Heart left ventricle (tissue), 16 donors: ENCODE measurements at regions not wholly inside any gene's neighbourhood (a gene's known extent, or its start where the extent isn't known, plus 50 kb on each side); places are given as distances from the start of the nearest gene placed in this dataset.
A peak's percentile ranks its signal among the peaks of the same experiment; 100 is the strongest.

Source experiments
- ATAC-seq, 4 donors: fragments of 200-7000 bp; cut with Tn5 transposase; one replicate each; pipeline ENCODE4 v1.9.1; 2020 to 2022; ENCODE audit warnings: moderate library complexity in 4 of 4, mild to moderate bottlenecking in 3 of 4, moderate number of reproducible peaks in 1 of 4
- DNase-seq, 5 donors: peaks; one replicate each; pipeline ENCODE4 v3.0.0-alpha.2; 2020
- H3K27ac ChIP-seq, 12 donors: fragments of 200-600 bp; sonication (generic) in 4 of 12; one replicate each; pipeline versions ENCODE4 v1.5.0 to v1.8.0; 2016 to 2022; ENCODE audit warnings: mild to moderate bottlenecking in 2 of 12
- H3K27me3 ChIP-seq, 9 donors: fragments of 200-600 bp; sonication (generic) in 2 of 9; one replicate each; pipeline versions ENCODE4 v1.5.1 to v1.8.0; 2016 to 2022; ENCODE audit warnings: mild to moderate bottlenecking in 3 of 9
- H3K36me3 ChIP-seq, 9 donors: fragments of 200-600 bp; sonication (generic) in 2 of 9; one replicate each; pipeline versions ENCODE4 v1.5.0 to v1.8.0; 2018 to 2022; ENCODE audit warnings: mild to moderate bottlenecking in 2 of 9
- H3K4me1 ChIP-seq, 12 donors: fragments of 200-600 bp; sonication (generic) in 4 of 12; one replicate each; pipeline versions ENCODE4 v1.5.0 to v1.8.0; 2016 to 2022; ENCODE audit warnings: mild to moderate bottlenecking in 3 of 12
- H3K4me3 ChIP-seq, 12 donors: fragments of 200-600 bp; sonication (generic) in 4 of 12; one replicate each; pipeline versions ENCODE4 v1.5.0 to v1.8.0; 2017 to 2022; ENCODE audit warnings: mild to moderate bottlenecking in 9 of 12, moderate library complexity in 4 of 12
- H3K9me3 ChIP-seq, 12 donors: fragments of 200-600 bp; sonication (generic) in 4 of 12; one replicate each; pipeline versions ENCODE4 v1.5.0 to v1.8.0; 2016 to 2022; ENCODE audit warnings: mild to moderate bottlenecking in 1 of 12
- CTCF ChIP-seq, 12 donors: fragments of 200-600 bp; sonication (generic) in 4 of 12; IDR thresholded peaks; one replicate each; pipeline versions ENCODE4 v1.5.0 to v1.8.0; 2018 to 2022; ENCODE audit warnings: antibody characterized with exemption in 12 of 12, mild to moderate bottlenecking in 5 of 12
- POLR2A ChIP-seq, 2 donors: fragments of 450-650 bp; IDR thresholded peaks; one replicate each; pipeline ENCODE4 v1.6.1; 2017; ENCODE audit warnings: antibody characterized with exemption in 2 of 2, mild to moderate bottlenecking in 2 of 2, moderate library complexity in 2 of 2
- WGBS, 4 donors: extraction: QIAGEN DNeasy Blood & Tissue Kit in 2 of 4; methylation state at CpG; one replicate each; pipeline versions ENCODE4 v1.1.5 to v1.1.7; 2013 to 2018; 5-methylcytosine and 5-hydroxymethylcytosine counted together
- intact Hi-C, 10 donors: fragments of 100-400 bp; cut with DNase I; formaldehyde crosslinking; loops; one replicate each; pipeline versions ENCODE4 v1.11.1 to v1.14.2; 2022
- donor health status: ischemic (EF 13 %, LVEDD 7.1; RV severe dilation, severe dysfunction).
- donor health status: healthy with polysubstance abuse.
- donor health status: DM: no; HTN: yes; CAD: no.
- donor health status: DM: no; HTN: no; CAD: no.
- donor health status: ischemic (EF 25% LVEDD 6.9; RV normal size, moderate dysfunction).
- donor health status: ischemic (EF 25% LVEDD 5.7; RV mildly dilated, moderate dysfunction).
- donor health status: healthy.
- donor health status: DM: yes; HTN: yes; CAD: no.
- donor health status: ischemic (EF 35%, LVEDD 5.7; RV mildly dilated, moderate dysfunction).
- donor health status: nonischemic (EF 11% LVEDD 7.7; RV severe dilation, severe dysfunction).
- donor health status: DM: yes; HTN: yes; CAD: no.
- donor health status: PGD.
- donor health status: ischemic (EF 29% LVEDD 5.4; RV normal size, mild dysfunction).
- donor health status: nonischemic (EF 23%, LVEDD 6.1; RV moderate dilation, normal function).

DNA sequence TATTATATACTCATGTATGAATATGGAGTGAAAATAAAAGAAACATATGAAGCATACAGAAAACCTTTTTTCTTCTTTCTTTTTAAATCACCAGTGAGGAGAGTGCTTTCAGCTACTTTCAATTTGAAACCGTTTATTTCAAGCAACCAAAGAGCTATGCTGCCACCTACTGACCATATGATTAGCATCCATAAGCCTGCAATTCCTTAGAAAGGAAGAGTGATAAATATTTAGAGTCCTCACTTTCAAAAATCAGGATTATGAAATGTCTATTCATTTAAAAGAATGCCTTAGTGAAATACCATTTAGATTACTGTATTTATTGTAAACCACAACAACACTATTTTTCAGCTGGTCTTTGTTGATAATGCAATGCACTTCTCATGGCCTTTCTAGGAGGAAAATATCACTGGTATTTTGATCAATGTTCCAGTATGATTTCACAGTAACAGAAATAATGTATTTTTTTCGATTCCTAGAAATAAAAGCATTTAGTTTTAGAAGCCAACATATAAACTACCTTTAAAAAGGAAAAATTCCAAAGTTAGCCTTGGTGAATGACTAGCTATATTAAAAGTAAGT is 667.6 kb downstream of the PCDH18 start:
- no peaks in the 10 kb centered on the region for H3K36me3 ChIP-seq
- DNase-seq (peak in 1 of 5 donors; percentile 10), ATAC-seq (peak in 3 of 4 donors; percentile 44 to 74 (median 58))
- H3K27ac ChIP-seq = no peak overlapping the region
- intact Hi-C loops = no loop called here
- TF ChIP-seq CTCF (IDR thresholded peaks at IDR 0.05) (peak; percentile 49 to 86 (median 70)), POLR2A (IDR thresholded peaks at IDR 0.05) (no peak)
- H3K9me3 ChIP-seq = no peaks in the 10 kb centered on the region
- H3K4me3 ChIP-seq = peak overlapping the region in 1 of 12 donors; percentile 13
- no peaks in the 10 kb centered on the region for H3K4me1 ChIP-seq
- 1 to 3% (median 2%) methylated on average over 2 of the region's 2 CpGs for WGBS, 4 donors
- no peaks in the 10 kb centered on the region for H3K27me3 ChIP-seq

DNA sequence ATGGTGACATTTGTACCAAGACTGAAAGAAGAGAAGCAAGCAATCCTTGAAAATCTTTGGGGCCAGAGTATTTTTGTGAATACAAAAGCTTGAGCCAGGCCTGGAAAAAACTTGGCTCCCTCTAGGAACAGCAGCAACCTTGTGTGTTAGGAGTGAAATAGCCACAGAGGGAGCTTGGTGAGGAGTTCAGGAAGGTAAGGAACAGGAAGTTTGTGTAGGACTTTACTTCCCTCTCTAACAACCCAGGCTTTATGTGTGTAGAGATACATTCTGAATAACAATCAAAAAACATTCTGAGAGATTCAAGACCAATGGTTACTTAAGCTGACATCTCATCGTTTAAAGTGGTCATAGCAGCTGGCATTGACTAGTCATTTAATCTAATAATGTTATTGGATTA is 668.5 kb downstream of the PCDH18 start:
- TF ChIP-seq POLR2A (IDR thresholded peaks at IDR 0.05) = no peak
- no peak for TF ChIP-seq CTCF (IDR thresholded peaks at IDR 0.05)
- no peak overlapping the region for H3K27ac ChIP-seq
- no peaks in the 10 kb centered on the region for H3K9me3 ChIP-seq
- DNase-seq (no peak), ATAC-seq (no peak)
- no peaks in the 10 kb centered on the region for H3K27me3 ChIP-seq
- no peak overlapping the region for H3K4me3 ChIP-seq
- H3K36me3 ChIP-seq = no peaks in the 10 kb centered on the region
- no peaks in the 10 kb centered on the region for H3K4me1 ChIP-seq
- intact Hi-C loops = no loop called here
- WGBS, 4 donors = 13 to 29% (median 21%) methylated on average over 1 of the region's 1 CpG

DNA sequence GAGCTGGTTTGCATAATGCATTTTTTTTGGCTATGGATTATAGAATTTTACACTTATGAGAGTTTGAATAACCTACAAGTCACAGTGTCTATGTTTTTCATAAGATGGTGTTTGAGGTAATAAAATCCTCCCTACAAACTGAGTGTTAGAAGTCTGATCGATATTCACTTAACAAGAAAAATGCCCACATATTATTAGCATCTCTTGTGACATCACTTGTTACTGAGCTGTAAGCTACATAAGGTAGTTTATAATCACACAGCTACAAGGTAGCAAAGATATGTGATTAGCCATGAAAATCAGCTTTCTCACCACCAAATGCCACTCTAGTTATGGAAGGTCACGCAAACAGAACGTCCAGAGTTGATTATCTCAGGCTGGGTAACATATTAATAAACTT is 669.6 kb downstream of the PCDH18 start:
- TF ChIP-seq POLR2A (IDR thresholded peaks at IDR 0.05) (no peak), CTCF (IDR thresholded peaks at IDR 0.05) (no peak)
- Histone ChIP-seq H3K27ac (no peak overlapping the region), H3K36me3 (no peaks in the 10 kb centered on the region), H3K4me1 (no peaks in the 10 kb centered on the region), H3K4me3 (no peak overlapping the region), H3K9me3 (no peaks in the 10 kb centered on the region), H3K27me3 (no peaks in the 10 kb centered on the region)
- DNase-seq (no peak), ATAC-seq (no peak)
- intact Hi-C loops = no loop called here
- 72 to 81% (median 76%) methylated on average over 3 of the region's 3 CpGs for WGBS, 4 donors

GRCh38 chr4:136861091-136861490 is 671.2 kb downstream of the PCDH18 start:
- TF ChIP-seq CTCF (IDR thresholded peaks at IDR 0.05) (no peak), POLR2A (IDR thresholded peaks at IDR 0.05) (no peak)
- no peaks in the 10 kb centered on the region for H3K4me1 ChIP-seq
- no peaks in the 10 kb centered on the region for H3K9me3 ChIP-seq
- DNase-seq (no peak), ATAC-seq (no peak)
- H3K27me3 ChIP-seq = no peaks in the 10 kb centered on the region
- no peaks in the 10 kb centered on the region for H3K36me3 ChIP-seq
- intact Hi-C loops = no loop called here
- no peak overlapping the region for H3K27ac ChIP-seq
- no peak overlapping the region for H3K4me3 ChIP-seq
- 54 to 73% (median 72%) methylated on average over 2 of the region's 2 CpGs for WGBS, 4 donors
